OCI-LY7 (cell line): ENCODE measurements at regions not wholly inside any gene's neighbourhood (a gene's known extent, or its start where the extent isn't known, plus 50 kb on each side); places are given as distances from the start of the nearest gene placed in this dataset.

ENCODE experiments used
- BruUV-seq: library from RNA; stranded (reverse); fragments of 400-500 nt; replicated peaks from 2 replicates; lab custom pipeline; 2021; lab: Mats Ljungman, UMichigan
- CTCF ChIA-PET: fragments of 300-600 bp; sonication (Branson Sonifier 250); formaldehyde crosslinking; loops from one replicate; lab custom pipeline; 2022; ENCODE audit warnings: antibody characterized with exemption; ENCODE audit not compliant: unreplicated experiment; lab: Charles Lee
- POLR2A ChIA-PET: fragments of 300-600 bp; sonication (Branson Sonifier 250); formaldehyde crosslinking; loops from one replicate; lab custom pipeline; 2022; ENCODE audit warnings: antibody characterized with exemption; lab: Charles Lee
- DNase-seq: peaks from one replicate; pipeline ENCODE4 v3.0.0-alpha.2; 2015; ENCODE audit warnings: low spot score
- H2AFZ ChIP-seq: fragments of 200-600 bp; sonication (generic), shearing (Covaris generic); 2 replicates; pipeline ENCODE4 v1.6.1; 2014; ENCODE audit warnings: mild to moderate bottlenecking, antibody characterized with exemption, low read length, moderate library complexity
- H3K27ac ChIP-seq: fragments of 200-600 bp; sonication (generic); 2 replicates; pipeline ENCODE4 v1.5.1; 2014; ENCODE audit warnings: mixed run types, low read depth, mild to moderate bottlenecking, moderate library complexity, low read length, inconsistent platforms; ENCODE audit not compliant: poor library complexity, severe bottlenecking
- H3K36me3 ChIP-seq: fragments of 200-600 bp; sonication (generic); 2 replicates; pipeline ENCODE4 v1.6.1; 2014; ENCODE audit warnings: mild to moderate bottlenecking, antibody characterized with exemption, low read length, moderate library complexity, mixed read lengths; ENCODE audit not compliant: insufficient read depth
- H3K4me1 ChIP-seq: fragments of 200-600 bp; sonication (generic); 2 replicates; pipeline ENCODE4 v1.5.1; 2014; ENCODE audit warnings: mild to moderate bottlenecking, low read length; ENCODE audit not compliant: insufficient read depth, poor library complexity, severe bottlenecking
- H3K4me2 ChIP-seq: fragments of 200-600 bp; sonication (generic); 2 replicates; pipeline ENCODE4 v1.6.1; 2014; ENCODE audit warnings: mild to moderate bottlenecking, low read length
- H3K4me3 ChIP-seq: fragments of 200-600 bp; sonication (generic); 2 replicates; pipeline ENCODE4 v1.5.1; 2014; ENCODE audit warnings: mild to moderate bottlenecking, low read depth, low read length; ENCODE audit not compliant: poor library complexity, severe bottlenecking
- H3K79me2 ChIP-seq: fragments of 200-600 bp; sonication (generic); 2 replicates; pipeline ENCODE4 v1.6.1; 2016; ENCODE audit warnings: low read depth, mild to moderate bottlenecking, low read length, moderate library complexity, mixed read lengths; ENCODE audit not compliant: insufficient read depth
- H3K9me2 ChIP-seq: fragments of 200-600 bp; sonication (generic); 2 replicates; pipeline ENCODE4 v1.6.1; 2016; ENCODE audit warnings: mild to moderate bottlenecking, low read length, mixed read lengths; ENCODE audit not compliant: insufficient read depth
- H3K9me3 ChIP-seq: fragments of 200-600 bp; sonication (generic); 2 replicates; pipeline ENCODE4 v1.6.1; 2014; ENCODE audit warnings: mild to moderate bottlenecking, mixed run types, low read length, mixed read lengths
- H4K20me1 ChIP-seq: fragments of 200-600 bp; sonication (generic); 2 replicates; pipeline ENCODE4 v1.6.1; 2014; ENCODE audit warnings: mild to moderate bottlenecking, antibody characterized with exemption, low read length, moderate library complexity, mixed read lengths; ENCODE audit not compliant: insufficient read depth
- CTCF ChIP-seq: fragments of 200-600 bp; sonication (generic); conservative IDR thresholded peaks from 2 replicates; pipeline ENCODE4 v1.5.1; 2014; ENCODE audit warnings: mild to moderate bottlenecking, antibody characterized with exemption, low read length, moderate library complexity, mixed read lengths
- EZH2phosphoT487 ChIP-seq: fragments of 200-600 bp; sonication (generic); IDR thresholded peaks from 2 replicates; pipeline ENCODE4 v1.6.1; 2018; ENCODE audit warnings: low read depth, borderline replicate concordance, mild to moderate bottlenecking, mixed run types, antibody characterized with exemption, low read length, moderate library complexity, mixed read lengths
- intact Hi-C: fragments of 100-400 bp; cut with micrococcal nuclease; formaldehyde crosslinking; loops from one replicate; pipeline ENCODE4 v1.10.0; 2022; ENCODE audit not compliant: unreplicated experiment

GRCh38 chr10:8295311-8295710 is 240.8 kb downstream of the GATA3 start:
- Histone ChIP-seq H3K4me2 (no peak overlapping the region), H3K36me3 (no peaks in the 10 kb centered on the region), H3K79me2 (no peaks in the 10 kb centered on the region), H2AFZ (no peak overlapping the region), H3K9me2 (no peaks in the 10 kb centered on the region), H4K20me1 (no peaks in the 10 kb centered on the region), H3K27ac (no peak overlapping the region), H3K4me3 (no peak overlapping the region), H3K4me1 (no peaks in the 10 kb centered on the region), H3K9me3 (no peaks in the 10 kb centered on the region)
- DNase-seq = no peak
- ChIA-PET CTCF (no interaction called here), POLR2A (no interaction called here)
- TF ChIP-seq EZH2phosphoT487 (no peak), CTCF (no peak)
- intact Hi-C loops = no loop called here
- BruUV-seq = no TSS peak

GRCh38 chr10:8296090-8296733 is 241.7 kb downstream of the GATA3 start:
- no TSS peak for BruUV-seq
- Histone ChIP-seq H3K4me3 (no peak overlapping the region), H3K36me3 (no peaks in the 10 kb centered on the region), H2AFZ (no peak overlapping the region), H3K4me1 (no peaks in the 10 kb centered on the region), H3K9me2 (no peaks in the 10 kb centered on the region), H3K79me2 (no peaks in the 10 kb centered on the region), H3K4me2 (no peak overlapping the region), H4K20me1 (no peaks in the 10 kb centered on the region), H3K27ac (no peak overlapping the region), H3K9me3 (no peaks in the 10 kb centered on the region)
- ChIA-PET POLR2A (no interaction called here), CTCF (no interaction called here)
- no peak for DNase-seq
- TF ChIP-seq CTCF = no peak
- intact Hi-C loops = no loop called here

- POLR2A ChIA-PET = no interaction called here
- intact Hi-C loops = no loop called here
- no peaks in the 10 kb centered on the region for H3K9me3 ChIP-seq
- no peak overlapping the region for H3K4me2 ChIP-seq
- H3K79me2 ChIP-seq = no peaks in the 10 kb centered on the region
- CTCF ChIA-PET = no interaction called here
- H3K36me3 ChIP-seq = no peaks in the 10 kb centered on the region
- H2AFZ ChIP-seq = no peak overlapping the region
- H3K4me1 ChIP-seq = no peaks in the 10 kb centered on the region
- H4K20me1 ChIP-seq = no peaks in the 10 kb centered on the region
- H3K4me3 ChIP-seq = no peak overlapping the region
- H3K27ac ChIP-seq = no peak overlapping the region
- no peak for DNase-seq
- no TSS peak for BruUV-seq
- no peaks in the 10 kb centered on the region for H3K9me2 ChIP-seq
- no peak for TF ChIP-seq EZH2phosphoT487
- TF ChIP-seq CTCF = no peak
Measured at GRCh38 chr10:8296734-8297101, 242.2 kb downstream of the GATA3 start.
